ENCODE measurements at regions not wholly inside any gene's neighbourhood (a gene's known extent, or its start where the extent isn't known, plus 50 kb on each side); places are given as distances from the start of the nearest gene placed in this dataset.

GRCh38 chr10:61549861-61550260, 96.7 kb upstream of the TMEM26 start:
- Histone ChIP-seq H3K27ac (ENCODE audit: low read length) (no peak overlapping the region), H3K9me2 (ENCODE audit: insufficient read depth, low read length) (no peaks in the 10 kb centered on the region), H3K9me3 (ENCODE audit: low read length) (no peaks in the 10 kb centered on the region), H4K20me1 (ENCODE audit: insufficient read depth) (no peaks in the 10 kb centered on the region), H2AFZ (ENCODE audit: low read depth, low read length) (no peak overlapping the region), H3K4me2 (ENCODE audit: low read length) (no peak overlapping the region), H3K79me2 (replicated peaks; ENCODE audit: insufficient read depth, low read length) (no peaks in the 10 kb centered on the region), H3K4me3 (ENCODE audit: low read length) (no peak overlapping the region), H3K36me3 (ENCODE audit: insufficient read depth, low read length) (no peaks in the 10 kb centered on the region), H3K27me3 (ENCODE audit: insufficient read depth, low read depth, low read length) (no peaks in the 10 kb centered on the region), H3F3A (ENCODE audit: insufficient read depth, low read length, poor library complexity, severe bottlenecking) (no peaks in the 10 kb centered on the region), H3K9ac (ENCODE audit: low read length) (no peak overlapping the region)
- TF ChIP-seq POLR2AphosphoS5 (IDR thresholded peaks at IDR 0.05) = no peak
- no peak for TF ChIP-seq RAD21 (conservative IDR thresholded peaks at IDR 0.05)
- TF ChIP-seq TAF1 (IDR thresholded peaks at IDR 0.05; ENCODE audit: low read depth) = no peak
- TF ChIP-seq SMC3 (conservative IDR thresholded peaks at IDR 0.05; ENCODE audit: poor library complexity) = no peak
- no peak for TF ChIP-seq CTCF (IDR thresholded peaks at IDR 0.05; ENCODE audit: poor library complexity, severe bottlenecking)
- no peak for TF ChIP-seq EP300 (conservative IDR thresholded peaks at IDR 0.05; ENCODE audit: poor library complexity, severe bottlenecking)
- TF ChIP-seq REST (IDR thresholded peaks at IDR 0.05; ENCODE audit: borderline replicate concordance) = no peak
- TF ChIP-seq EZH2 (IDR thresholded peaks at IDR 0.05; ENCODE audit: borderline replicate concordance, insufficient read depth, low read length, poor library complexity, severe bottlenecking) = no peak
- TF ChIP-seq MXI1 (conservative IDR thresholded peaks at IDR 0.05; ENCODE audit: poor library complexity, severe bottlenecking) = no peak

GRCh38 chr10:61548364-61548763, 95.2 kb upstream of the TMEM26 start:
- Histone ChIP-seq H3K4me3 (ENCODE audit: low read length) (no peak overlapping the region), H3K27me3 (ENCODE audit: insufficient read depth, low read depth, low read length) (no peaks in the 10 kb centered on the region), H4K20me1 (ENCODE audit: insufficient read depth) (no peaks in the 10 kb centered on the region), H3K4me2 (ENCODE audit: low read length) (no peak overlapping the region), H3K36me3 (ENCODE audit: insufficient read depth, low read length) (no peaks in the 10 kb centered on the region), H3K9me2 (ENCODE audit: insufficient read depth, low read length) (no peaks in the 10 kb centered on the region), H2AFZ (ENCODE audit: low read depth, low read length) (no peak overlapping the region), H3K27ac (ENCODE audit: low read length) (no peak overlapping the region), H3K79me2 (replicated peaks; ENCODE audit: insufficient read depth, low read length) (no peaks in the 10 kb centered on the region), H3K9ac (ENCODE audit: low read length) (no peak overlapping the region), H3K9me3 (ENCODE audit: low read length) (no peaks in the 10 kb centered on the region), H3F3A (ENCODE audit: insufficient read depth, low read length, poor library complexity, severe bottlenecking) (no peaks in the 10 kb centered on the region)
- no peak for TF ChIP-seq TAF1 (IDR thresholded peaks at IDR 0.05; ENCODE audit: low read depth)
- no peak for TF ChIP-seq EP300 (conservative IDR thresholded peaks at IDR 0.05; ENCODE audit: poor library complexity, severe bottlenecking)
- no peak for TF ChIP-seq POLR2AphosphoS5 (IDR thresholded peaks at IDR 0.05)
- TF ChIP-seq MXI1 (conservative IDR thresholded peaks at IDR 0.05; ENCODE audit: poor library complexity, severe bottlenecking) = no peak
- no peak for TF ChIP-seq RAD21 (conservative IDR thresholded peaks at IDR 0.05)
- no peak for TF ChIP-seq EZH2 (IDR thresholded peaks at IDR 0.05; ENCODE audit: borderline replicate concordance, insufficient read depth, low read length, poor library complexity, severe bottlenecking)
- TF ChIP-seq SMC3 (conservative IDR thresholded peaks at IDR 0.05; ENCODE audit: poor library complexity) = no peak
- TF ChIP-seq REST (IDR thresholded peaks at IDR 0.05; ENCODE audit: borderline replicate concordance) = no peak
